ENCODE measurements at regions not wholly inside any gene's neighbourhood (a gene's known extent, or its start where the extent isn't known, plus 50 kb on each side); places are given as distances from the start of the nearest gene placed in this dataset.

DNA sequence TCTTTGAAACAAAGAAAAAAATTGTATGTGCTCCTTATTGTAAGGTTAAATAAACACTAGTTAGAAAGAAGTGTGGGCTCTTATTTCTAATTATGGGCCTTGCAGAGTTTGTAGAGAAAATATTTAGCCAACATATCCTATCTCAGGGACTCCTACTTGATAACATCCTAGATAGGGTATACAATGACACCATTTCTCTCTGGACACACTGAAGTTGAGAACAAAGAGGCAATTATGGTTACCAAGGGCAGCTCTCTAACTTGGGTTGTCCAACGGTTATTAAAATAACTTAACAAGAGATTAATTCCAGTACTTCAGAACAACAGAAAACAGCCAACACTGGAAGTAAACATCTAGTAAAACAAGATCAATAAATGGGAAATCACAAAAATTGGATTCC, 69.0 kb upstream of the ZC3H11B start:
- H3K4me3 Mint-ChIP-seq: no peak overlapping the region
- TF ChIP-seq, protein P1, sequence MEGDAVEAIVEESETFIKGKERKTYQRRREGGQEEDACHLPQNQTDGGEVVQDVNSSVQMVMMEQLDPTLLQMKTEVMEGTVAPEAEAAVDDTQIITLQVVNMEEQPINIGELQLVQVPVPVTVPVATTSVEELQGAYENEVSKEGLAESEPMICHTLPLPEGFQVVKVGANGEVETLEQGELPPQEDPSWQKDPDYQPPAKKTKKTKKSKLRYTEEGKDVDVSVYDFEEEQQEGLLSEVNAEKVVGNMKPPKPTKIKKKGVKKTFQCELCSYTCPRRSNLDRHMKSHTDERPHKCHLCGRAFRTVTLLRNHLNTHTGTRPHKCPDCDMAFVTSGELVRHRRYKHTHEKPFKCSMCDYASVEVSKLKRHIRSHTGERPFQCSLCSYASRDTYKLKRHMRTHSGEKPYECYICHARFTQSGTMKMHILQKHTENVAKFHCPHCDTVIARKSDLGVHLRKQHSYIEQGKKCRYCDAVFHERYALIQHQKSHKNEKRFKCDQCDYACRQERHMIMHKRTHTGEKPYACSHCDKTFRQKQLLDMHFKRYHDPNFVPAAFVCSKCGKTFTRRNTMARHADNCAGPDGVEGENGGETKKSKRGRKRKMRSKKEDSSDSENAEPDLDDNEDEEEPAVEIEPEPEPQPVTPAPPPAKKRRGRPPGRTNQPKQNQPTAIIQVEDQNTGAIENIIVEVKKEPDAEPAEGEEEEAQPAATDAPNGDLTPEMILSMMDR (IDR thresholded peaks at IDR 0.05): no peak
- H3K4me1 Mint-ChIP-seq: peaks cover 8% of the 10 kb centered on the region

DNA sequence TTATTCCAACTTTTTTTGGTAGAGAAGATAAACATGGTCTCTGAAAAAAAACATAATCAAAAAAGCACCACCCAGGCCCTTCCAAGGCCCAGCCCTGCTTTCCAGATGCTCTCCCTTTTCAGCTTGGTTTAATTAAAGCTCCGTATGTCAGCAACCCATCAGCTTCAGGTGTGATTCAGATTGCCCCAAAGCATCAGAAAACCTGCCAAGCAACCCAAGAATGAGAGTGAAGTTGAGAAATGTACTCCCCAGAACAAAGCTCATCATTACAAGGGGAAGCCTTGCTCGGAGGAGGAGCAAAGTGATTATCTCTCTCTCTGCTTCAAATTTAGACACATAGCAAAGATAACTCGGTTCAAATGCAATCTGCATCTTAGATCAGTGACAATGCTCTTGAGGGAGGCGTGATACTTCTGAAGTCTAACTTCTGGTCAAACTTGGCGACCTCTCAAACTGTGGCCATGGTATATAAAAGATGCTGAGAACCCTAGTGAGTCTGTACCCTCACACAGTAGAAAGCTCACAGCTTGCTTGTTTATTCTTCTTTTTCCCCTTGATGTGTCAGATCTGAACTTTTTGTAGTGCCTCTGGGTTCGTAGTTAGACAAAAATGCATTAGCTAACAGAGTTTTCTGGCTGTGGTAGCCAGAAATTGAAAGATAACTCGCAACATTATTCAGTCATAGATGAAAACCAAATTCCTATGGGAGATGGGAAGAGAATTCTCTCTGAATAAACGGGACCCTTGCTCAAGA, 63.3 kb upstream of the ZC3H11B start:
- H3K27me3 Mint-ChIP-seq (ENCODE audit: low read depth, poor library complexity): peaks cover 4% of the 10 kb centered on the region
- DNase-seq: no peak
- H3K36me3 Mint-ChIP-seq (ENCODE audit: low read depth): no peaks in the 10 kb centered on the region
- H3K27ac Mint-ChIP-seq: no peak overlapping the region
- peaks cover 4% of the 10 kb centered on the region for H3K9me3 Mint-ChIP-seq
- no peak overlapping the region for H3K4me3 Mint-ChIP-seq
- no peaks in the 10 kb centered on the region for H3K4me1 Mint-ChIP-seq
- TF ChIP-seq, protein P1 (IDR thresholded peaks at IDR 0.05): no peak

More for the DNA sequence above, 69.0 kb upstream of the ZC3H11B start:
- Mint-ChIP-seq H3K9me3 (peaks cover 6% of the 10 kb centered on the region), H3K27me3 (ENCODE audit: low read depth, poor library complexity) (no peaks in the 10 kb centered on the region), H3K36me3 (ENCODE audit: low read depth) (no peaks in the 10 kb centered on the region), H3K27ac (no peak overlapping the region)
- DNase-seq: no peak

DNA sequence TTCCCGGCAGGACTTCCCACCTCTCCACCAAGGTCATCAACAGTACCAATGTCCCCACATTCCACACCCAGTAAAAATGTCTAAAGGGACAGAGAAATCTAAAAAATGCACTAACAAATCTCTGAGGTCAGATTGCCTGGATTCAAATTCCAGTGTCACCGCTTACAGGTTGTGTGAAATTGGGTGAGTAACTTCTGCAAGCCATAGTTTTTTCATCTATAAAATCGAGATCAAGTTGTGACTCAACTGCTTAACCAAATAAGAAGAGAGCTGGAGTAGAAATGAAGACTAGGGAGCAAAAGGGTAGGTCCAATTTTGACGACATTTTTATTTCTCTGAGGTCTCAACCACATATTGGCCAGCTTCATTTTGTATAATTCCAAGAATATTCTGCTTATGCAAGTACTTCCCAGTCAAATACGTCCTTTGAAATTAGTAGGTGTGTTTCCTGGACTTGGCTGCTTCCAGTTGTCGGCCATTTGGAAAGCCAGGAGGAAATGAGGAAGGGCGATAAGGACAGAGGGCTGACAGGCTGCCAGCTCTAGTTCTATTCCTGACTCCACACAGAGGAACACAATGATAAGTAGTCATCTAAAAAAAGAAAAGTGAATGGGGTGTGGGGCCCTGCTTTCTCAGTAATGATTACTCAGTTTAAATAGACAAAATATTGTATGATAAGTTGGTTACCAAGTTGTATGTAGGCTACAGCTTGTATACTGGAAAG, 57.7 kb upstream of the ZC3H11B start:
- H3K27ac Mint-ChIP-seq: no peak overlapping the region
- no peak for DNase-seq
- H3K4me1 Mint-ChIP-seq: no peaks in the 10 kb centered on the region
- no peaks in the 10 kb centered on the region for H3K36me3 Mint-ChIP-seq (ENCODE audit: low read depth)
- no peak overlapping the region for H3K4me3 Mint-ChIP-seq
- H3K27me3 Mint-ChIP-seq (ENCODE audit: low read depth, poor library complexity): peaks cover 4% of the 10 kb centered on the region
- no peaks in the 10 kb centered on the region for H3K9me3 Mint-ChIP-seq
- TF ChIP-seq, protein P1 (IDR thresholded peaks at IDR 0.05): no peak

DNA sequence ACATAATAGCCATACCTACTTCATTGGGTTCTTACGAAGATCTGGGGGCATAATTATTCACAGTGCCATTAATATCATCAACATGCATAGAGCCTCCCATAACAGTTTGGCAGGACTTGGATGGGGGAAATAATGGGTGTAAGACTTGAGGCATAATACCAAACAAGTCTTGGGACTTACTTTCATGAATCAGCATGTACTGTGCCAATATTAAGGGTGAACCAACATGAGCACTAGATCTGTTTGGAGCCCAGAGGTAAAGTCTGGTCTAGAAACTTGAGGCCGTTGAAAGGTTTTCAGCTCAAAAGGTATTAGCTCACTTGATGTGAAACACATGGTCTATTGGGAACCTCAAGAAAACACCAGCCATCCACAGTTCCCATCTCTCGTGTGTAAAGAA, 56.7 kb upstream of the ZC3H11B start:
- no peak for DNase-seq
- no peaks in the 10 kb centered on the region for H3K9me3 Mint-ChIP-seq
- H3K4me3 Mint-ChIP-seq: no peak overlapping the region
- no peak overlapping the region for H3K27ac Mint-ChIP-seq
- no peaks in the 10 kb centered on the region for H3K36me3 Mint-ChIP-seq (ENCODE audit: low read depth)
- no peaks in the 10 kb centered on the region for H3K4me1 Mint-ChIP-seq
- no peaks in the 10 kb centered on the region for H3K27me3 Mint-ChIP-seq (ENCODE audit: low read depth, poor library complexity)
- TF ChIP-seq, protein P1 (IDR thresholded peaks at IDR 0.05): no peak

DNA sequence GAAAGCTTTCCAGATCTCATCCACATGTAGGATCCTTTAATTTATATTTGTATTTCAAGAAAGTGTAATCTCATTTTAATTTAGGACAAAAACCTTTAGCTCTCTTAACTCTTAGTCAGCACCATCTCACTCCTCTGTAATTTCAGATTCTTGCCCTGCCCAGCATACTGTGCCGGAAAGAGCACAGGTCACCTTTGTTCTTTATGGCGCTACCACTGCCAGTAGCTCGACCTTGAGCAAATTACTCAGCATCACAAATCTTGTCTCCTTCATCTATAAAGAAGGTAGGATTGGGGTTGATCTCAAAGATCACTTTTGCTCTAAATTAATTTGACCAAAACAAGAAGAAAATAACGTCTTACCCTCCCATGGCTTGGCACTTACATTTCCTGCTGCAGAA, 56.1 kb upstream of the ZC3H11B start:
- no peaks in the 10 kb centered on the region for H3K36me3 Mint-ChIP-seq (ENCODE audit: low read depth)
- H3K27ac Mint-ChIP-seq: no peak overlapping the region
- H3K4me1 Mint-ChIP-seq: no peaks in the 10 kb centered on the region
- H3K27me3 Mint-ChIP-seq (ENCODE audit: low read depth, poor library complexity): no peaks in the 10 kb centered on the region
- H3K9me3 Mint-ChIP-seq: no peaks in the 10 kb centered on the region
- H3K4me3 Mint-ChIP-seq: no peak overlapping the region
- TF ChIP-seq, protein P1 (IDR thresholded peaks at IDR 0.05): no peak
- no peak for DNase-seq

All from nephron progenitor cell (in vitro differentiated cells).